Umbilical cord (tissue), 1 donor: ENCODE measurements at regions not wholly inside any gene's neighbourhood (a gene's known extent, or its start where the extent isn't known, plus 50 kb on each side); places are given as distances from the start of the nearest gene placed in this dataset.
"Not testable (repeated sequence)": the region's sequence is repeated elsewhere in the genome, so short reads cannot be mapped to it uniquely, and the experiment has no call there.

Experiments
- DNase-seq: peaks from one replicate; pipeline ENCODE4 v3.0.0-alpha.2; 2015; ENCODE audit warnings: low spot score

GRCh38 chr13:58343076-58343475, 711.5 kb downstream of the PCDH17 start:
- DNase-seq: no peak

GRCh38 chr13:58352100-58352499, 720.6 kb downstream of the PCDH17 start:
- DNase-seq: not testable (repeated sequence)

GRCh38 chr13:58369936-58370335, 738.4 kb downstream of the PCDH17 start:
- DNase-seq: no peak

- no peak for DNase-seq
Measured at GRCh38 chr13:58376349-58376748, 744.8 kb downstream of the PCDH17 start.

- no peak for DNase-seq
Measured at GRCh38 chr13:58376775-58377174, 745.2 kb downstream of the PCDH17 start.

GRCh38 chr13:58379221-58379620, 747.7 kb downstream of the PCDH17 start:
- DNase-seq: no peak

- DNase-seq: not testable (repeated sequence)
Measured at GRCh38 chr13:58385336-58385735, 753.8 kb downstream of the PCDH17 start.

GRCh38 chr13:58397596-58398387, 766.2 kb downstream of the PCDH17 start:
- no peak for DNase-seq

GRCh38 chr13:58399263-58399662, 767.7 kb downstream of the PCDH17 start:
- DNase-seq: no peak

GRCh38 chr13:58406545-58406944, 775.0 kb downstream of the PCDH17 start:
- DNase-seq: no peak

GRCh38 chr13:58429917-58430316, 798.4 kb downstream of the PCDH17 start:
- no peak for DNase-seq

GRCh38 chr13:58434943-58435342, 803.4 kb downstream of the PCDH17 start:
- no peak for DNase-seq

GRCh38 chr13:58437427-58437826, 805.9 kb downstream of the PCDH17 start:
- no peak for DNase-seq

GRCh38 chr13:58446979-58447378, 815.4 kb downstream of the PCDH17 start:
- no peak for DNase-seq

GRCh38 chr13:58452123-58452623, 820.6 kb downstream of the PCDH17 start:
- DNase-seq: no peak

GRCh38 chr13:58455094-58455493, 823.5 kb downstream of the PCDH17 start:
- no peak for DNase-seq

- DNase-seq: peak; percentile 1
Measured at GRCh38 chr13:58461217-58461616, 829.7 kb downstream of the PCDH17 start.

- DNase-seq: no peak
Measured at GRCh38 chr13:58463841-58464240, 832.3 kb downstream of the PCDH17 start.

GRCh38 chr13:58467176-58467575, 835.6 kb downstream of the PCDH17 start:
- no peak for DNase-seq

- DNase-seq: no peak
Measured at GRCh38 chr13:58472483-58472882, 840.9 kb downstream of the PCDH17 start.

GRCh38 chr13:58474581-58474980, 843.0 kb downstream of the PCDH17 start:
- no peak for DNase-seq

GRCh38 chr13:58476206-58476918, 844.8 kb downstream of the PCDH17 start:
- DNase-seq: no peak

GRCh38 chr13:58478858-58479257, 847.3 kb downstream of the PCDH17 start:
- no peak for DNase-seq
